Keratinocyte (primary cell): ENCODE measurements at regions not wholly inside any gene's neighbourhood (a gene's known extent, or its start where the extent isn't known, plus 50 kb on each side); places are given as distances from the start of the nearest gene placed in this dataset.

Experiments
- DNase-seq: peaks from one replicate; pipeline ENCODE4 v3.0.0-alpha.2; 2011; ENCODE audit warnings: low read depth, missing footprints, low spot score
- FAIRE-seq: peaks from 2 replicates; lab custom pipeline; 2011; peaks lifted over from hg19 to GRCh38; lab: Jason Lieb, UNC
- H2AFZ ChIP-seq: 2 replicates; pipeline ENCODE4 v1.6.0; 2012; ENCODE audit warnings: low read length, control low read depth, inconsistent platforms; ENCODE audit not compliant: control insufficient read depth
- H3K27ac ChIP-seq: 2 replicates; pipeline ENCODE4 v1.5.1; 2011; ENCODE audit warnings: low read length; ENCODE audit not compliant: control insufficient read depth, insufficient read depth
- H3K27me3 ChIP-seq: 3 replicates; pipeline ENCODE4 v1.6.0; 2011; ENCODE audit warnings: low read length; ENCODE audit not compliant: control insufficient read depth, insufficient read depth; ENCODE audit errors: extremely low read depth
- H3K36me3 ChIP-seq, 2 experiments: 2 replicates in 1 of 2; 3 replicates in 1 of 2; pipeline ENCODE4 v1.5.1; 2011; ENCODE audit warnings: low read length in 2 of 2, mild to moderate bottlenecking in 1 of 2; ENCODE audit not compliant: control insufficient read depth in 2 of 2, insufficient read depth in 2 of 2; ENCODE audit errors: extremely low read depth in 1 of 2
- H3K4me1 ChIP-seq: 3 replicates; pipeline ENCODE4 v1.5.1; 2011; ENCODE audit warnings: low read length; ENCODE audit not compliant: control insufficient read depth, insufficient read depth; ENCODE audit errors: extremely low read depth
- H3K4me2 ChIP-seq: 3 replicates; pipeline ENCODE4 v1.6.0; 2011; ENCODE audit warnings: low read depth, low read length; ENCODE audit not compliant: control insufficient read depth, insufficient read depth; ENCODE audit errors: extremely low read depth
- H3K4me3 ChIP-seq, 3 experiments: fragments of 200-600 bp in 1 of 3; sonication (generic) in 1 of 3; 2 replicates in 2 of 3; 3 replicates in 1 of 3; pipeline ENCODE4 v1.5.1; 2011 to 2016; ENCODE audit warnings: low read length in 3 of 3, mild to moderate bottlenecking in 3 of 3, control low read depth in 2 of 3, inconsistent platforms in 1 of 3, low read depth in 1 of 3, mixed read lengths in 1 of 3, mixed run types in 1 of 3, moderate library complexity in 1 of 3; ENCODE audit not compliant: control insufficient read depth in 2 of 3, insufficient read depth in 2 of 3; ENCODE audit errors: extremely low read depth in 1 of 3
- H3K79me2 ChIP-seq: 2 replicates; pipeline ENCODE4 v1.6.0; 2012; ENCODE audit warnings: low read length; ENCODE audit not compliant: control insufficient read depth, insufficient read depth
- H3K9ac ChIP-seq: 3 replicates; pipeline ENCODE4 v1.6.0; 2011; ENCODE audit warnings: low read length; ENCODE audit not compliant: control insufficient read depth, insufficient read depth; ENCODE audit errors: extremely low read depth
- H3K9me1 ChIP-seq: 3 replicates; pipeline ENCODE4 v1.6.0; 2011; ENCODE audit warnings: low read length; ENCODE audit not compliant: control insufficient read depth, insufficient read depth; ENCODE audit errors: extremely low read depth
- H3K9me3 ChIP-seq: 2 replicates; pipeline ENCODE4 v1.5.1; 2012; ENCODE audit warnings: low read depth, low read length; ENCODE audit not compliant: control insufficient read depth
- H4K20me1 ChIP-seq: 3 replicates; pipeline ENCODE4 v1.6.0; 2011; ENCODE audit warnings: low read length; ENCODE audit not compliant: control insufficient read depth, insufficient read depth; ENCODE audit errors: extremely low read depth
- CTCF ChIP-seq, 3 experiments: IDR thresholded peaks in 1 of 3; conservative IDR thresholded peaks in 1 of 3; optimal IDR thresholded peaks in 1 of 3; 2 replicates in 2 of 3; 3 replicates in 1 of 3; pipeline versions ENCODE3 to v1.5.1; 2011; ENCODE audit warnings: low read length in 3 of 3, mild to moderate bottlenecking in 3 of 3, moderate library complexity in 2 of 3, control low read depth in 1 of 3, inconsistent platforms in 1 of 3; ENCODE audit not compliant: insufficient read depth in 2 of 3; ENCODE audit errors: extremely low read depth in 1 of 3
- EZH2 ChIP-seq: IDR thresholded peaks from one replicate; pipeline ENCODE4 v1.6.1; 2012; ENCODE audit warnings: inconsistent platforms, mild to moderate bottlenecking, low read length, moderate library complexity
- dilution Hi-C: fragments of 300-500 bp; cut with MboI; formaldehyde crosslinking; loops from one replicate; pipeline ENCODE4 v1.7.0; 2020; ENCODE audit warnings: low sequenced_read_pairs; ENCODE audit not compliant: extremely low pct_ligation_motif_present

GRCh38 chrX:20594985-20595384, 328.3 kb upstream of the RPS6KA3 start:
- H2AFZ ChIP-seq = no peak overlapping the region
- no peak overlapping the region for H3K9ac ChIP-seq
- peaks cover 2% of the 10 kb centered on the region for H3K4me1 ChIP-seq
- H3K9me1 ChIP-seq = no peaks in the 10 kb centered on the region
- H3K79me2 ChIP-seq = no peaks in the 10 kb centered on the region
- no peaks in the 10 kb centered on the region for H3K9me3 ChIP-seq
- no peak for TF ChIP-seq EZH2
- peak in 1 of 3 experiments; percentile 22 for TF ChIP-seq CTCF (optimal IDR thresholded peaks at IDR 0.05 in 1 of 3, IDR thresholded peaks at IDR 0.05 in 1 of 3, conservative IDR thresholded peaks at IDR 0.05 in 1 of 3; ENCODE audit: extremely low read depth in 1 of 3, insufficient read depth in 2 of 3, low read length in 3 of 3)
- DNase-seq (no peak), FAIRE-seq (no peak)
- H3K27me3 ChIP-seq = no peaks in the 10 kb centered on the region
- H4K20me1 ChIP-seq = no peaks in the 10 kb centered on the region
- no peak overlapping the region for H3K27ac ChIP-seq
- H3K4me2 ChIP-seq = no peak overlapping the region
- no peaks in the 10 kb centered on the region for H3K36me3 ChIP-seq
- H3K4me3 ChIP-seq = no peak overlapping the region
- dilution Hi-C loops = no loop called here

GRCh38 chrX:20593836-20594235, 327.1 kb upstream of the RPS6KA3 start:
- no peak overlapping the region for H3K4me2 ChIP-seq
- FAIRE-seq (no peak), DNase-seq (no peak)
- no peak overlapping the region for H3K4me3 ChIP-seq
- TF ChIP-seq CTCF (optimal IDR thresholded peaks at IDR 0.05 in 1 of 3, IDR thresholded peaks at IDR 0.05 in 1 of 3, conservative IDR thresholded peaks at IDR 0.05 in 1 of 3; ENCODE audit: extremely low read depth in 1 of 3, insufficient read depth in 2 of 3, low read length in 3 of 3) (no peak), EZH2 (no peak)
- H3K27me3 ChIP-seq = no peaks in the 10 kb centered on the region
- no peaks in the 10 kb centered on the region for H3K36me3 ChIP-seq
- no peak overlapping the region for H3K27ac ChIP-seq
- H4K20me1 ChIP-seq = no peaks in the 10 kb centered on the region
- H3K79me2 ChIP-seq = no peaks in the 10 kb centered on the region
- no peaks in the 10 kb centered on the region for H3K9me3 ChIP-seq
- no peaks in the 10 kb centered on the region for H3K9me1 ChIP-seq
- no peak overlapping the region for H3K9ac ChIP-seq
- dilution Hi-C loops = no loop called here
- H3K4me1 ChIP-seq = peaks cover 2% of the 10 kb centered on the region
- H2AFZ ChIP-seq = no peak overlapping the region
